ENCODE measurements at regions not wholly inside any gene's neighbourhood (a gene's known extent, or its start where the extent isn't known, plus 50 kb on each side); places are given as distances from the start of the nearest gene placed in this dataset.

GRCh38 chr13:34696741-34697140 is 245.3 kb upstream of the NBEA start:
- H3K4me3 ChIP-seq (ENCODE audit: low read depth, low read length), result no peak overlapping the region
- TF ChIP-seq, protein P1, sequence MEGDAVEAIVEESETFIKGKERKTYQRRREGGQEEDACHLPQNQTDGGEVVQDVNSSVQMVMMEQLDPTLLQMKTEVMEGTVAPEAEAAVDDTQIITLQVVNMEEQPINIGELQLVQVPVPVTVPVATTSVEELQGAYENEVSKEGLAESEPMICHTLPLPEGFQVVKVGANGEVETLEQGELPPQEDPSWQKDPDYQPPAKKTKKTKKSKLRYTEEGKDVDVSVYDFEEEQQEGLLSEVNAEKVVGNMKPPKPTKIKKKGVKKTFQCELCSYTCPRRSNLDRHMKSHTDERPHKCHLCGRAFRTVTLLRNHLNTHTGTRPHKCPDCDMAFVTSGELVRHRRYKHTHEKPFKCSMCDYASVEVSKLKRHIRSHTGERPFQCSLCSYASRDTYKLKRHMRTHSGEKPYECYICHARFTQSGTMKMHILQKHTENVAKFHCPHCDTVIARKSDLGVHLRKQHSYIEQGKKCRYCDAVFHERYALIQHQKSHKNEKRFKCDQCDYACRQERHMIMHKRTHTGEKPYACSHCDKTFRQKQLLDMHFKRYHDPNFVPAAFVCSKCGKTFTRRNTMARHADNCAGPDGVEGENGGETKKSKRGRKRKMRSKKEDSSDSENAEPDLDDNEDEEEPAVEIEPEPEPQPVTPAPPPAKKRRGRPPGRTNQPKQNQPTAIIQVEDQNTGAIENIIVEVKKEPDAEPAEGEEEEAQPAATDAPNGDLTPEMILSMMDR (IDR thresholded peaks at IDR 0.05; ENCODE audit: low read depth, low read length, missing control alignments), result no peak
- no peak for DNase-seq (ENCODE audit: low read depth)

GRCh38 chr13:34698945-34699344 is 243.1 kb upstream of the NBEA start:
- TF ChIP-seq, protein P1 (IDR thresholded peaks at IDR 0.05; ENCODE audit: low read depth, low read length, missing control alignments), result no peak
- no peak for DNase-seq (ENCODE audit: low read depth)
- H3K4me3 ChIP-seq (ENCODE audit: low read depth, low read length), result no peak overlapping the region

DNA sequence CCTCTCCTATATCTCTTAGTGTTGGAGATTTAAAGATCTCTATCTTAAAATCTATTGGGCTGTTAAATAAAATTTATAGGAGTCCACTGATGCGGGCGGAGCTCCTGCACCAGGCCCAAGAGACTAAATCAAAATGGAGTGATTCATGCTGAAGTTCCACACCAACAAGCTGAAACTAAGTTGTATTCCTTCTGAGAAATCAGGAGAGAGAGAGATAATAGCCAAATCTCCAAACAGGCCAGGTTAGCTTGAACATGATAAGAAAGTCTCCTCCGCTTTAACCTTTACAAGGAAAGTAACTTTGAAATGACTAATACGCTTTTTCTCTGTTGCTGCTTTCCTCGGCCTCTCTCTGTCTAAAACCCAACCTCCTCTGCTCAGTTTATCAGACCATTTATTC is 241.9 kb upstream of the NBEA start:
- no peak overlapping the region for H3K4me3 ChIP-seq (ENCODE audit: low read depth, low read length)

DNA sequence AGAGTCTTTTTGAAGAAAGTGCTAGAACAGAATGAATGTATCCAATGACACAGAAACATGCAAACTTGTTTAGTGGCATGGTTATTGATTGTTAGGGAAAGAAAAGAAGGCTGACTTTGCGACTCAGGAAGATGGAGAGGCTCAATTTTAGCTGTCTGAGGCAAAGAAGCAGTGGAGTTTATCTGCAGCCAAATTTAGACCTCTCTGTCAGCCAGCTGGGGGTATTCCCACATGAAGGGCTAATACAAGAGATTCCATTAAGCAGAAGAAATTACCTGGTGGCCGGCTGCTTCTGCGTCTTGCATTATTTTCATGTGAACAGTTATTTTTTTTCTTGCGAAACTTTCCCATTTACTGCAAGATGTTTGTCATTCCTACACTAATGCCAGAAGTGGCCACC is 240.2 kb upstream of the NBEA start:
- TF ChIP-seq, protein P1 (IDR thresholded peaks at IDR 0.05; ENCODE audit: low read depth, low read length, missing control alignments), result no peak
- H3K4me3 ChIP-seq (ENCODE audit: low read depth, low read length), result no peak overlapping the region
- no peak for DNase-seq (ENCODE audit: low read depth)

More for the DNA sequence above, 241.9 kb upstream of the NBEA start:
- DNase-seq (ENCODE audit: low read depth), result no peak
- TF ChIP-seq, protein P1 (IDR thresholded peaks at IDR 0.05; ENCODE audit: low read depth, low read length, missing control alignments), result no peak

- no peak for DNase-seq (ENCODE audit: low read depth)
- no peak overlapping the region for H3K4me3 ChIP-seq (ENCODE audit: low read depth, low read length)
- TF ChIP-seq, protein P1 (IDR thresholded peaks at IDR 0.05; ENCODE audit: low read depth, low read length, missing control alignments), result no peak
These were observed 233.3 kb upstream of the NBEA start for GRCh38 chr13:34708566-34709313.

DNA sequence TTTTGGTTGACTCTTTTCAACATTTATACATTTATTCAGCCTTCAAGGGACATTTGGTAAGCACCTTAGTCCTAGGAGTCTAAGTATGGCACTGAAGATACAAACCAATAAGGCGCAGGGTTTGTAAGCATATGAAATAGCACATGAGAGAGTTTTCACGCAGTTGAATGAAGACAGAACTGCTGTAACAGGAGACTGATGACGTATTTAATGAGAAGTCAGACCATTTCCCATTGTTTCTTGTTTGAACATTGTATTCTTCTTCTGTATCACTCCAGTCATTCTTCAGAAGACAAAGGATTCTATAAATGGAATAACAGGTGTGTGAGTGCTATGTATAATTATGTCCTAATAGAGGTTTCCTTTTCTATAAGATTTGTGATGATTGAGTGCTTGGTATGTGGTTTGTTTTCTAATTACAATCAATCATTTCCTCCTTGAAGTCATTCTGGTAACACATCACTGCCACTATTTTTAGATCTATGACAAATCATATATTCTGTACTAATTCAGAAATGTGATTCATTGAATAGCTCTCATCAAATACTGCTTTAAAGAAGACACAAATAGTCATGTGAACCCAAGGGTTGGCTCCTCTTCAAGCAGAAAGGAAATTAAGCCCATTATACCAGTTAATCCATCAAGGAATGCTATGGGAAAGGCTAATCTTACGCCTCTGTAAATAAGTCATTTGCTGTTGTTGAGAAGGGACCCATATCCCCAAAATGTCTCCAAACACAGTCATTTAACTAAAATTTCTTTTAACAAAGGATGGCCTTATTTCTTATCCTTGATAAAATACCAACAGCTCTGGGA is 222.8 kb upstream of the NBEA start:
- DNase-seq (ENCODE audit: low read depth), result no peak
- no peak overlapping the region for H3K4me3 ChIP-seq (ENCODE audit: low read depth, low read length)
- TF ChIP-seq, protein P1 (IDR thresholded peaks at IDR 0.05; ENCODE audit: low read depth, low read length, missing control alignments), result no peak

Measured in GM12864 (cell line).